ENCODE measurements at regions not wholly inside any gene's neighbourhood (a gene's known extent, or its start where the extent isn't known, plus 50 kb on each side); places are given as distances from the start of the nearest gene placed in this dataset.
"Not testable (repeated sequence)": the region's sequence is repeated elsewhere in the genome, so short reads cannot be mapped to it uniquely, and the experiment has no call there.

DNA sequence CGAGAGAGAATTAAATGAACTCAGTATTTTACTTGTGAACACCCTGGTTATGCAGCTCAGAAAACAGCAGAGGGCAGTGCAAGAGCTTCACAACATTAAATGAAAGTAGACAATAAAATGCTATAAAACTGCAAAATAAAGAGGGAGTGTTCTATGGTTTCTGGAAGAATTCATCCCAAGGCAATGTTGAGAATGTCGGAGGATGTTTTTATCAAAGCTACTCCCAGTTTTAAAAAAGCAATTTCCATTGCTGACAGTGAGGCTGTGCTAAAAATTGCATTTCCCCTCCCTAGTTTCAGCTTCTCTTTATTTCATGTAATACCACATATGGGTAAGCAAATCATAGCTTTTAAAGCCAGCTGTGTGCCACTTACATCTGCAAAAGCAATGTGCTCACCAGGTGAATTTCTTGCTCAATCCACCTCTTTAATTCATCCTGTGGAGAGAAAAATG lies 296.8 kb downstream of the RAB38 start:
- peak; percentile 73 for DNase-seq (ENCODE audit: low spot score)

DNA sequence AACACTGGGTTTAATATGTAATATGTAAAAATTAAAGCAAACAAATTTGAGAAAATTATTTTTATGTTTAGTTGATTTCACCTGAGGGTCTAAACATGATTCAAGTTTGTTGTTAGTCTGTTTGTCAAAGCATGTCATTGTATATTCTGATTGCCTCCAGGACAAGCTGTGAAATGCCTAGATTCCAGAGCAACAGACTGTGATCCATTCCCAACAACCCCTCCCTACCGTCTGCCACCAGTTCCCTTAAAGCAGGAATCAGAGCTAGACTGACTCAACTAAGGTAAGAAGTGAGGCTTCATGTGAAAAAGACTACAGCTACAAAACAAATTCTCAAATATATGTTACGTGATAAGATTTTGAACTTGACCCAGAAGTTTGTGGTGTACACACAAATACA lies 304.2 kb downstream of the RAB38 start:
- DNase-seq (ENCODE audit: low spot score) = no peak

GRCh38 chr11:87870086-87870485 lies 305.2 kb downstream of the RAB38 start:
- DNase-seq (ENCODE audit: low spot score) = no peak

GRCh38 chr11:87866951-87867350 lies 308.3 kb downstream of the RAB38 start:
- no peak for DNase-seq (ENCODE audit: low spot score)

- DNase-seq (ENCODE audit: low spot score) = no peak
These were observed 314.2 kb downstream of the RAB38 start for GRCh38 chr11:87861030-87861429.

- DNase-seq (ENCODE audit: low spot score) = peak; percentile 35
These were observed 315.6 kb downstream of the RAB38 start for GRCh38 chr11:87859636-87860035.

DNA sequence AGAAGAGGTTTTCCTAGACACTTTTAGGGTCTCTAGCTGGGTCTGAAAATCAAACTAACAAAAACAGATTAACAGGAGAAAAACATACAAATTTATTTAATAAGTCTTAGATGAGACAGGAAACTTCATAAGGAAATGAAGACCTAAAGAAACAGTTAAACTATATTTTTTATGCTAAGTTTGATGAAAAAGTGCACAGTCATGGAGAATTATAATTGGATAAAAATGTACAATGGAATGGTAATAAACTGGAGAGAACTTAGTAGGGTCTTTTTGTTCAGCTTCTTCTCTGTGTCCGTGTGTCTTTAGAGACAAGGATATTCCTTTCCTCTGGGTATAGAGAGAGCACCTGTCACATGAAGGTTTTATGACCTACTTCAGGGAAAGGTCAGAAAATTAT lies 323.4 kb downstream of the RAB38 start:
- DNase-seq (ENCODE audit: low spot score) = no peak

DNA sequence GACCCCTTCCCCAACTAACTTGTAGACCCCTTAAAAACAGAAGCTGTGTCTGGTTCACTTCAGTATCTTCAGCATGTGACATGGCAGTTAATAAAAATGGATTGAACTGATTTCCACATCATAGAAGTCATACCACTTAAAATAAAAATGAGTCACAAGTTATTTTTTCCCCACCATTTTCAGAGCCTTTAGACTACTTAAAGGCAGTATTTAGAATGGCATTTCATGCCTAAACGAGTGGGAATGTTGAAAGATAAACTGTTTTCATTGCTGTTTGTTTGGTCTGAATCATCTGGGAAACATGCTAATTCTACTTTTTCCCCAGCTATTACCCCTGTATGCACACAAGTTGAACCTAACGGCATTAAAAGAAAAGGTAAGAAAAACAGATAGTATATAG lies 324.0 kb downstream of the RAB38 start:
- DNase-seq (ENCODE audit: low spot score) = no peak

DNA sequence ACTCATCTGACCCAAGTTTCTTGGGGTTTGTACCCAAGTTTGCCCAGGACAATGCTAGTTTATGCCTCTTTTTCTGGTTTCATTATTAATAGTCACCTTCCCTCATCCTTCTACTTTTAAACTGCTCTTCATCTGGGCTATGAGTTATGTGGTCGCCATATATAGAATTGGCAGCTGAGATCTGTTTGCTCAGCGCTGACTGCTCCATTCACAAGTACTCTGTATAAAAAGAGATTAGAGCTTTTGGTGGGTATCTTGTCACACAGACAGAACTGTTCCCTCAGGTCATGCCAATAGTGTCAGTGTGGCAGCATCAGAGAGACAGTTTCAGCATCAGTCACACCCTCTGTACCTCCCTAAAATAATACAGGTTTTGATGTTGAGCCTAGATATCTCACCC lies 326.0 kb downstream of the RAB38 start:
- DNase-seq (ENCODE audit: low spot score) = no peak

GRCh38 chr11:87840786-87841185 lies 334.5 kb downstream of the RAB38 start:
- DNase-seq (ENCODE audit: low spot score) = no peak

GRCh38 chr11:87832211-87832610 lies 343.0 kb downstream of the RAB38 start:
- DNase-seq (ENCODE audit: low spot score) = peak; percentile 47

GRCh38 chr11:87820011-87820410 lies 355.2 kb downstream of the RAB38 start:
- DNase-seq (ENCODE audit: low spot score) = no peak

DNA sequence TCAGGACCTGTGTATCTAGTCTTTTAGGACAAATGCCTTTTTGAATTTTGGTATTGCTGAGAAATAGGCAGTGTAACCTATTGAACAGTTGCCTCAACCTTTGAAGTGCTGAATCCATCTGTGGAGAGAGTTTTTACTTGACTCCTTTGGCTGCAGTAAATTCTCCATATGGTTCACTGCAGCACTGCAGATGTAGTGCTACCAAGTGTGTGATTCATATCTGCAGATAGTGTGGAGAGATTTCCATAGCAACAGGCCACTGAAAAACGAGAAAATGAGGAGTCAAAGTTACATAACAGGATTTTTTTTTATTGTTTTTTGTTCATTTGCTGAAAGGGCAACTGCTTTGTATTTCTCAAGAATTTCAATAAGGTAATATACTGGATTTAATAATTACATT lies 356.1 kb downstream of the RAB38 start:
- DNase-seq (ENCODE audit: low spot score) = no peak

DNA sequence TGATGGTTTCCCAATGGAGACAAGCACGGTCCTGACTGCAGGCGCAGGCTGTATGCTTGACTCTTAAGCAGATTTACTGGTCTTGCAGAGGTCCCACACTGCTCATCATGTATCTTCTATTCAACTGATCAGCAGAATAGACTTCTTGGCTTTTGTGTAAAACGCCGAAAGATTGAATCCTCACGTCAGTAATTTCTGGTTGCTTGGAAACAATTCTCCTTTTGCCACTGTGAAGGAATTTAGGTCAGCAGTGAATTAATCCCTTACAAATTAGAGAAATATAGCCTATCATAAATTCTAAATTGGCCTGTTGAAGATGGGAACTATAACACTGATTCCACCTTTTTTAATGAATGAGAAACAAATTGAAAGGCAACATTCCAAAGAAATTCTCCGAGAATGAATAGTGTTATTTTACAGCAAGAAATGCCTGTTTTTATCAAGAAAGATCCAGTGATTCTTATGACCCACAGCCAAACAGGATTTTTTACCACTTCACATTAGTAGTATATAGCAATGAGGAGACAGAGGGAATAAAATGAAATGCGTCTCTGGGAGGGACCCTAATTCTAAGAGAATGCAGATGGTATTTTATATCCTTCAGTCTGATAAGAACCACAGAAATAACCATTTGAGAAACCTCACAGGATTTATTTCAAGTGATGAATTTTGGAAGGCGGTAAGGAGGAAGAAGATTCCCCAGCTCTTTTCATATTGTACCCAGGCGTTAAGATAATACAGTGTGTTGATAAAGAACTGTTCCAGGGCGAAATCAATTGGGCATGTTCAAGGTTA lies 362.5 kb downstream of the RAB38 start:
- DNase-seq (ENCODE audit: low spot score) = no peak

- DNase-seq (ENCODE audit: low spot score) = no peak
These were observed 364.8 kb downstream of the RAB38 start for GRCh38 chr11:87810486-87810885.

DNA sequence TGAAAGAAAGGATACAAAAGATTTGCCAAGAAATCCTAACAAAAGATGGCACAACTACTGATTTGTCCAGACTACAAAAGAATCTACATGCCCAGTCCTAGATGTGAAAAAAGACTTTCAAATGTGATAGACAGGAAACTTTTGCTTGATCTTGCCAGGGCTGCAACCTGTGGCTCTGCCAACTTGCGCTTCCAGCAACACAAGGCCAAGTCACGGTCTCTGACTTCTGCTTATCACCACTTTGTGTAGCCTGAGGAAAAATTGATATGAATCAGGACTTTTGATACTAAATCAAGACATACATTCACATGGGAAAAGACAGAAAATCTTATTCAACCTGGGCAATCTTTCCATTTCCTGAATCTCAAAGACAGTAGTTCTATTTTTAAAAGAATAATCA lies 366.0 kb downstream of the RAB38 start:
- no peak for DNase-seq (ENCODE audit: low spot score)

GRCh38 chr11:87804176-87804575 lies 371.1 kb downstream of the RAB38 start:
- DNase-seq (ENCODE audit: low spot score) = no peak

GRCh38 chr11:87803748-87804147 lies 371.5 kb downstream of the RAB38 start:
- DNase-seq (ENCODE audit: low spot score) = no peak

- not testable (repeated sequence) for DNase-seq (ENCODE audit: low spot score)
These were observed 390.4 kb downstream of the RAB38 start for GRCh38 chr11:87784862-87785261.

DNA sequence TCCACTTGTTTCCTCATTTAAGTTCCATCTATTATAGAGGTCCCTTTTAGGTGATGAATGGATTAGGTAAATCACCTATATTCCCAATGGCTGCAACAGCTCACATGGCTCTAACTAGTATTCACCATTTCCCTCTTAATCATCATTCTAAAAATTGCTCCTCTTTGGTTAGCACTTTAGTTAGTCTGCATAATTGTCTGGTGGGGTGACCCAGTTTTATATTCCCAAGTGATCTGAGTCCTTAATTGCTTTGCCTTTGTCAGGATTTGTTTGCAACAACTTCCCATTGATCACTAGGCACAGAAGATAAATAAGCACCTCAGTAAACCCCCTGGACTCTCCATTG lies 395.2 kb downstream of the RAB38 start:
- DNase-seq (ENCODE audit: low spot score) = no peak

- DNase-seq (ENCODE audit: low spot score) = no peak
These were observed 395.8 kb downstream of the RAB38 start for GRCh38 chr11:87779276-87780067.

DNA sequence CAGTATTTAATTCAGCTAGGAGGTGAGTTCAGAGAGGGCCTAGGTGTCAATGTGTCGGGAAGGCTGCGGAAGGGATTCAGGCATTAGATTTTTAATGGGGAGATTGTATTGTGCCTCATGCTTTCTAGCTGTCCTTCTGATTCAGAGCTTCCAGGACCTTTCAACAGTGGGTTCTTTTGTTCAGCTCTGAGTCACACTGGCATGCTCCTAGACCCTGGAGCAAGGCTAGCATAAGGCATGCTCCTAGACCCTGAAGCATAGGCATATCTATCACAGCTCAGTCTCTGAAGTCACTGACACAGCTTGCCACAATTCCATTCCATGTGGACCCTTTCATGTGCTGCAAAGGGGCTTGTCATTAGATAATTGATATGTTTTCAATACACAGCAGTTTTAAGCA lies 396.9 kb downstream of the RAB38 start:
- DNase-seq (ENCODE audit: low spot score) = no peak

- DNase-seq (ENCODE audit: low spot score) = no peak
These were observed 400.2 kb downstream of the RAB38 start for GRCh38 chr11:87775036-87775435.

Data from HT-29 (cell line).